SK-MEL-5 (cell line): ENCODE measurements at regions not wholly inside any gene's neighbourhood (a gene's known extent, or its start where the extent isn't known, plus 50 kb on each side); places are given as distances from the start of the nearest gene placed in this dataset.
"Not testable (repeated sequence)": the region's sequence is repeated elsewhere in the genome, so short reads cannot be mapped to it uniquely, and the experiment has no call there.

Source experiments
- DNase-seq: peaks from one replicate; pipeline ENCODE4 v3.0.0-alpha.2; 2016; ENCODE audit warnings: low read depth, low spot score
- in situ Hi-C: cut with HindIII; loops from 2 replicates; pipeline ENCODE4 v1.10.0; 2016; ENCODE audit warnings: low sequenced_read_pairs, high pct_unique_total_duplicates, low pct_unique_long_range_greater_than_20kb

GRCh38 chr5:40160435-40160834, 519.3 kb upstream of the PTGER4 start:
- DNase-seq: no peak
- in situ Hi-C loops: no loop called here

- DNase-seq: no peak
- in situ Hi-C loops: no loop called here
These were observed 525.5 kb upstream of the PTGER4 start for GRCh38 chr5:40154194-40154593.

- no peak for DNase-seq
- in situ Hi-C loops: no loop called here
These were observed 528.8 kb upstream of the PTGER4 start for GRCh38 chr5:40150896-40151295.

GRCh38 chr5:40141896-40142295, 537.8 kb upstream of the PTGER4 start:
- no peak for DNase-seq
- in situ Hi-C loops: no loop called here

GRCh38 chr5:40141418-40141817, 538.3 kb upstream of the PTGER4 start:
- in situ Hi-C loops: no loop called here

GRCh38 chr5:40137223-40137622, 542.5 kb upstream of the PTGER4 start:
- no peak for DNase-seq
- in situ Hi-C loops: no loop called here

More at GRCh38 chr5:40141418-40141817, 538.3 kb upstream of the PTGER4 start:
- DNase-seq: no peak

GRCh38 chr5:40134883-40135520, 544.7 kb upstream of the PTGER4 start:
- in situ Hi-C loops: no loop called here
- DNase-seq: no peak

- in situ Hi-C loops: no loop called here
- peak; percentile 20 for DNase-seq
These were observed 555.3 kb upstream of the PTGER4 start for GRCh38 chr5:40124367-40124766.

- in situ Hi-C loops: no loop called here
- DNase-seq: no peak
These were observed 558.5 kb upstream of the PTGER4 start for GRCh38 chr5:40121236-40121635.

GRCh38 chr5:40112875-40113274, 566.8 kb upstream of the PTGER4 start:
- no peak for DNase-seq
- in situ Hi-C loops: no loop called here

GRCh38 chr5:40111036-40111435, 568.7 kb upstream of the PTGER4 start:
- DNase-seq, in situ Hi-C loops: not testable (repeated sequence)

GRCh38 chr5:40108764-40109390, 570.8 kb upstream of the PTGER4 start:
- not testable (repeated sequence) for DNase-seq

GRCh38 chr5:40107786-40108185, 571.9 kb upstream of the PTGER4 start:
- in situ Hi-C loops: not testable (repeated sequence)

More at GRCh38 chr5:40108764-40109390, 570.8 kb upstream of the PTGER4 start:
- in situ Hi-C loops: not testable (repeated sequence)

GRCh38 chr5:40106847-40107246, 572.9 kb upstream of the PTGER4 start:
- in situ Hi-C loops: no loop called here
- no peak for DNase-seq

More at GRCh38 chr5:40107786-40108185, 571.9 kb upstream of the PTGER4 start:
- DNase-seq: not testable (repeated sequence)

GRCh38 chr5:40098313-40098712, 581.4 kb upstream of the PTGER4 start:
- DNase-seq: no peak
- in situ Hi-C loops: no loop called here

- in situ Hi-C loops: no loop called here
- DNase-seq: no peak
These were observed 586.2 kb upstream of the PTGER4 start for GRCh38 chr5:40093550-40093949.

- in situ Hi-C loops: no loop called here
- no peak for DNase-seq
These were observed 590.4 kb upstream of the PTGER4 start for GRCh38 chr5:40089269-40089668.

- DNase-seq: no peak
- in situ Hi-C loops: no loop called here
These were observed 595.1 kb upstream of the PTGER4 start for GRCh38 chr5:40084614-40085013.

- DNase-seq: no peak
- in situ Hi-C loops: no loop called here
These were observed 597.4 kb upstream of the PTGER4 start for GRCh38 chr5:40082313-40082712.
